GM08714 (cell line): ENCODE measurements at regions not wholly inside any gene's neighbourhood (a gene's known extent, or its start where the extent isn't known, plus 50 kb on each side); places are given as distances from the start of the nearest gene placed in this dataset.

ENCODE experiments used
- H3K4me3 ChIP-seq: fragments of 200-500 bp; sonication (Bioruptor generic); 2 replicates; pipeline ENCODE4 v1.5.1; 2014; ENCODE audit warnings: mild to moderate bottlenecking, low read length, inconsistent platforms
- ZNF274 ChIP-seq: IDR thresholded peaks from 2 replicates; pipeline ENCODE4 v1.6.1; 2012; ENCODE audit warnings: mild to moderate bottlenecking, low read depth, low read length

- no peak for TF ChIP-seq ZNF274
- H3K4me3 ChIP-seq: no peak overlapping the region
Observed at GRCh38 chr15:24733659-24734058, 58.1 kb downstream of the NPAP1 start.

- TF ChIP-seq ZNF274: no peak
Observed at GRCh38 chr15:24734396-24734795, 58.8 kb downstream of the NPAP1 start.

GRCh38 chr15:24745290-24745689 is 69.7 kb downstream of the NPAP1 start:
- TF ChIP-seq ZNF274: no peak
- no peak overlapping the region for H3K4me3 ChIP-seq

More at GRCh38 chr15:24734396-24734795, 58.8 kb downstream of the NPAP1 start:
- H3K4me3 ChIP-seq: no peak overlapping the region

- no peak overlapping the region for H3K4me3 ChIP-seq
- TF ChIP-seq ZNF274: no peak
Observed at GRCh38 chr15:24746094-24746493, 70.5 kb downstream of the NPAP1 start.

GRCh38 chr15:24747376-24747775 is 71.8 kb downstream of the NPAP1 start:
- H3K4me3 ChIP-seq: no peak overlapping the region
- TF ChIP-seq ZNF274: no peak

- H3K4me3 ChIP-seq: no peak overlapping the region
- no peak for TF ChIP-seq ZNF274
Observed at GRCh38 chr15:24748812-24749439, 73.4 kb downstream of the NPAP1 start.

GRCh38 chr15:24752354-24752753 is 76.8 kb downstream of the NPAP1 start:
- no peak overlapping the region for H3K4me3 ChIP-seq
- TF ChIP-seq ZNF274: no peak

- no peak overlapping the region for H3K4me3 ChIP-seq
- TF ChIP-seq ZNF274: no peak
Observed at GRCh38 chr15:24756101-24756500, 80.5 kb downstream of the NPAP1 start.

GRCh38 chr15:24760066-24760465 is 84.5 kb downstream of the NPAP1 start:
- no peak for TF ChIP-seq ZNF274
- H3K4me3 ChIP-seq: no peak overlapping the region

- no peak overlapping the region for H3K4me3 ChIP-seq
- no peak for TF ChIP-seq ZNF274
Observed at GRCh38 chr15:24761704-24762302, 86.2 kb downstream of the NPAP1 start.

- H3K4me3 ChIP-seq: no peak overlapping the region
- no peak for TF ChIP-seq ZNF274
Observed at GRCh38 chr15:24763891-24764290, 88.3 kb downstream of the NPAP1 start.

- no peak overlapping the region for H3K4me3 ChIP-seq
- TF ChIP-seq ZNF274: no peak
Observed at GRCh38 chr15:24764375-24765171, 89.0 kb downstream of the NPAP1 start.

GRCh38 chr15:24766511-24767133 is 91.0 kb downstream of the NPAP1 start:
- H3K4me3 ChIP-seq: no peak overlapping the region
- TF ChIP-seq ZNF274: no peak

- no peak for TF ChIP-seq ZNF274
- H3K4me3 ChIP-seq: no peak overlapping the region
Observed at GRCh38 chr15:24772266-24772665, 96.7 kb downstream of the NPAP1 start.

GRCh38 chr15:24772686-24773373 is 97.3 kb downstream of the NPAP1 start:
- H3K4me3 ChIP-seq: peak overlapping the region; percentile 63; the same call in 1 of the 2 replicates
- TF ChIP-seq ZNF274: no peak
